NCI-H1092 treated with DMSO at 0.1 percent for 48 hours (cell line): ENCODE measurements at regions not wholly inside any gene's neighbourhood (a gene's known extent, or its start where the extent isn't known, plus 50 kb on each side); places are given as distances from the start of the nearest gene placed in this dataset.

ENCODE experiments used
- DNase-seq: peaks from one replicate; lab custom pipeline; 2025; lab: John Stamatoyannopoulos, UW

GRCh38 chr12:71009430-71010142 lies 89.0 kb upstream of the PTPRR start:
- DNase-seq = no peak

- DNase-seq = no peak
These were observed 88.1 kb upstream of the PTPRR start for GRCh38 chr12:71008616-71009015.

GRCh38 chr12:71007781-71008404 lies 87.4 kb upstream of the PTPRR start:
- DNase-seq = no peak

GRCh38 chr12:71007020-71007419 lies 86.5 kb upstream of the PTPRR start:
- no peak for DNase-seq

- DNase-seq = no peak
These were observed 84.6 kb upstream of the PTPRR start for GRCh38 chr12:71005166-71005565.

GRCh38 chr12:71004578-71004977 lies 84.0 kb upstream of the PTPRR start:
- no peak for DNase-seq

- no peak for DNase-seq
These were observed 80.2 kb upstream of the PTPRR start for GRCh38 chr12:71000748-71001147.

- no peak for DNase-seq
These were observed 79.7 kb upstream of the PTPRR start for GRCh38 chr12:71000255-71000654.

GRCh38 chr12:70994217-70994788 lies 73.8 kb upstream of the PTPRR start:
- no peak for DNase-seq

- DNase-seq = no peak
These were observed 68.7 kb upstream of the PTPRR start for GRCh38 chr12:70989232-70989631.

- no peak for DNase-seq
These were observed 65.3 kb upstream of the PTPRR start for GRCh38 chr12:70985850-70986249.

- no peak for DNase-seq
These were observed 63.2 kb upstream of the PTPRR start for GRCh38 chr12:70983692-70984091.

GRCh38 chr12:70982991-70983390 lies 62.5 kb upstream of the PTPRR start:
- DNase-seq = no peak

GRCh38 chr12:70982286-70982685 lies 61.7 kb upstream of the PTPRR start:
- DNase-seq = no peak

- no peak for DNase-seq
These were observed 50.7 kb upstream of the PTPRR start for GRCh38 chr12:70971001-70971794.
